KMS-11 (cell line): ENCODE measurements at regions not wholly inside any gene's neighbourhood (a gene's known extent, or its start where the extent isn't known, plus 50 kb on each side); places are given as distances from the start of the nearest gene placed in this dataset.
"Not testable (repeated sequence)": the region's sequence is repeated elsewhere in the genome, so short reads cannot be mapped to it uniquely, and the experiment has no call there.

ENCODE experiments used
- H2AFZ ChIP-seq: fragments of 200-600 bp; sonication (generic); 2 replicates; pipeline ENCODE4 v1.6.1; 2016; ENCODE audit warnings: antibody characterized with exemption, mixed run types, low read depth
- H3K27ac ChIP-seq: fragments of 200-600 bp; sonication (generic); 2 replicates; pipeline ENCODE4 v1.6.1; 2016; ENCODE audit warnings: mild to moderate bottlenecking, mixed run types
- H3K27me3 ChIP-seq: fragments of 200-600 bp; sonication (generic); 2 replicates; pipeline ENCODE4 v1.6.1; 2017; ENCODE audit warnings: mild to moderate bottlenecking, low read depth, mixed run types, moderate library complexity; ENCODE audit not compliant: insufficient read depth
- H3K36me3 ChIP-seq: fragments of 200-600 bp; sonication (generic); 2 replicates; pipeline ENCODE4 v1.6.1; 2017; ENCODE audit warnings: mild to moderate bottlenecking, mixed run types; ENCODE audit not compliant: insufficient read depth
- H3K4me1 ChIP-seq: fragments of 200-600 bp; sonication (generic); 2 replicates; pipeline ENCODE4 v1.6.1; 2016; ENCODE audit warnings: mild to moderate bottlenecking, low read depth, mixed run types; ENCODE audit not compliant: poor library complexity, severe bottlenecking
- H3K4me2 ChIP-seq: fragments of 200-600 bp; sonication (generic); 2 replicates; pipeline ENCODE4 v1.7.0; 2016; ENCODE audit warnings: mild to moderate bottlenecking, mixed run types
- H3K4me3 ChIP-seq: fragments of 200-600 bp; sonication (generic); IDR thresholded peaks from 2 replicates; pipeline ENCODE4 v1.6.1; 2017; ENCODE audit warnings: low read depth, low read length, mixed read lengths; ENCODE audit not compliant: insufficient read depth
- H3K79me2 ChIP-seq: fragments of 200-600 bp; sonication (generic); 2 replicates; pipeline ENCODE4 v1.6.1; 2016; ENCODE audit warnings: low read depth, mixed run types; ENCODE audit not compliant: insufficient read depth
- H3K9ac ChIP-seq: fragments of 200-600 bp; sonication (generic); 2 replicates; pipeline ENCODE4 v1.6.1; 2016; ENCODE audit warnings: mild to moderate bottlenecking, mixed run types
- H4K20me1 ChIP-seq: fragments of 200-600 bp; sonication (generic); 2 replicates; pipeline ENCODE4 v1.6.1; 2016; ENCODE audit warnings: mild to moderate bottlenecking, mixed run types; ENCODE audit not compliant: insufficient read depth
- CTCF ChIP-seq: fragments of 200-600 bp; sonication (generic); conservative IDR thresholded peaks from 2 replicates; pipeline ENCODE4 v1.6.1; 2017; ENCODE audit warnings: low read depth, mild to moderate bottlenecking, antibody characterized with exemption, low read length, moderate library complexity, mixed read lengths

DNA sequence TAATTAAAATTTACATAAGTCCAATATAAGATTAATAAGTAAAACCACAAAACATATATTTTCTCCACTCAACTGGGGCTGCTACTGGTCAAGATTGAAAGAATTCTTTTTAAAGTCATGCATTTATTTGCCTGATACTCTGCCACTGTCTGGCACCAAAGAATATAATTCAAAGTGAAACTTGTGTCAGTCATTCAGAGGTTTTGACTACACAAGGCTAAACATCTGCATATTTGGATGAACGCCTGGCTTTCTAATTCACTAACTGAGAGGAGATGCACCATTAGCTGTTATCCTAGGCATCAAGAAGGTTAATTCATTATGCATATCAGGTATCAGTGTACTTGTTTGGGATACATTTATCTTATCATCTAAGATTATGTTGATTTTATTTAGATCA, 598.5 kb downstream of the CENPC start:
- TF ChIP-seq CTCF = no peak

DNA sequence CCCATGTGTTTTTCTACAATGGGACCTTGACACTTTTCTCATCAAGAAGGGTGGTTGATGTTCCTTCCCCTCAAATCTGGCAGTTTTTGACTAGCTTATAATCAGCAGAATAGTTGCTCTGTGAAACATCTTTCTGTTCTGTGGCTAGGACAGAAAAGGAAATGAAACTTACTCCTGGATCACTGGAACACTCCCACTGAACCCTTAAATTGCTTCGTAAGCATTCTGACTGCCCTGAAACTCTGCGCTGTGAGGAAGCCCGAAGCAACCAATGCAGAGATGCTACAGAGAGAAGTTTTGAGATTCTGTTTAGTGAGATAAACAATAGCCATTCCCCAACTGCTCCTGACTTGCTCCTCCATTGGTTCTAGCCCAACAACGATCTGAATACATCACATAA, 602.2 kb downstream of the CENPC start:
- Histone ChIP-seq H3K36me3 (no peaks in the 10 kb centered on the region), H3K4me2 (peak overlapping the region; percentile 79), H3K4me1 (peaks cover 32% of the 10 kb centered on the region), H4K20me1 (no peaks in the 10 kb centered on the region), H3K27ac (peak overlapping the region; percentile 36; the same call in 1 of the 2 replicates), H3K27me3 (no peaks in the 10 kb centered on the region), H3K79me2 (no peaks in the 10 kb centered on the region), H3K4me3 (no peak overlapping the region), H3K9ac (no peak overlapping the region), H2AFZ (peak overlapping the region; percentile 46; the same call in 1 of the 2 replicates)
- no peak for TF ChIP-seq CTCF

More for the DNA sequence above, 598.5 kb downstream of the CENPC start:
- Histone ChIP-seq H3K27me3 (no peaks in the 10 kb centered on the region), H3K4me2 (no peak overlapping the region), H3K4me1 (peaks cover 26% of the 10 kb centered on the region), H3K4me3 (no peak overlapping the region), H2AFZ (no peak overlapping the region), H3K36me3 (no peaks in the 10 kb centered on the region), H3K9ac (no peak overlapping the region), H3K27ac (no peak overlapping the region), H4K20me1 (no peaks in the 10 kb centered on the region), H3K79me2 (no peaks in the 10 kb centered on the region)

DNA sequence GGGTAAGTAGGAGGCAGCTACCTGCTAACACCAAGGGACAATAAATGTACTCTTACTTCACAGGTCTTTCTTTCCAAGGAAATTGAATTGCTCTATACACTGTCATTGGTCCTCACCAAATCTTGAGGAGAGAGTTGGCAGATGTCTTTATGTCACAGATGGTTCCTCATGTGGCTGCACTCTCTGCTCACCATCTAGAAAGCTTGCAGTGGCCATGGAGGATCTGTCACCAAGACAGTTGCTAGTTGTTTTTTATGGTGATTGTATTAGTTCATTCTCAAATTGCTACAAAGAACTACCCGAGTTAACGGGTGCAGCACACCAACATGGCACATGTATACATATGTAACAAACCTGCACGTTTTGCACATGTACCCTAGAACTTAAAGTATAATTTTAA, 613.3 kb downstream of the CENPC start:
- H3K4me1 ChIP-seq, H3K79me2 ChIP-seq, H3K4me2 ChIP-seq, H3K27me3 ChIP-seq, H3K36me3 ChIP-seq, H4K20me1 ChIP-seq, H3K27ac ChIP-seq, H3K4me3 ChIP-seq, H2AFZ ChIP-seq, H3K9ac ChIP-seq: not testable (repeated sequence)

DNA sequence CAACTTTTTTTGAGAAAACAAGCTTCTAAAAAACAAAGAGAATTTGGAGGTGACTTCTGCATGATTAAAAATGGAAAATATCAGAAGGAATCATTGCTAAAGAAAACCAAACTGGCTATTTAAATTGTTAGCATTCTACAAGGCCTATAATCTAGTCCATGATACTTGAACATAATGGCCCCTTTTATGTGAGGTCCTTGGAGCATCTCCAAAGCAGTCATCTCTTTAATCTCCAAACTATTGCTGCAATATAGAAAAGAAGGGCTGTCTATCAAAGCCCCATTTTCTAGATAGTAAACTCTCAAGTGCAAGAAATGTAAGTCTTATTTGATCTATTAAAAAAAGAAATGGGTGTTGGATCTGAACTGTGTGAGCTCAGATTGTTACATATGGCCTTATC, 615.1 kb downstream of the CENPC start:
- Histone ChIP-seq H4K20me1 (no peaks in the 10 kb centered on the region), H3K36me3 (no peaks in the 10 kb centered on the region), H3K27ac (no peak overlapping the region), H3K27me3 (no peaks in the 10 kb centered on the region), H2AFZ (no peak overlapping the region), H3K9ac (no peak overlapping the region), H3K79me2 (no peaks in the 10 kb centered on the region), H3K4me1 (no peaks in the 10 kb centered on the region), H3K4me2 (no peak overlapping the region), H3K4me3 (no peak overlapping the region)
- no peak for TF ChIP-seq CTCF

DNA sequence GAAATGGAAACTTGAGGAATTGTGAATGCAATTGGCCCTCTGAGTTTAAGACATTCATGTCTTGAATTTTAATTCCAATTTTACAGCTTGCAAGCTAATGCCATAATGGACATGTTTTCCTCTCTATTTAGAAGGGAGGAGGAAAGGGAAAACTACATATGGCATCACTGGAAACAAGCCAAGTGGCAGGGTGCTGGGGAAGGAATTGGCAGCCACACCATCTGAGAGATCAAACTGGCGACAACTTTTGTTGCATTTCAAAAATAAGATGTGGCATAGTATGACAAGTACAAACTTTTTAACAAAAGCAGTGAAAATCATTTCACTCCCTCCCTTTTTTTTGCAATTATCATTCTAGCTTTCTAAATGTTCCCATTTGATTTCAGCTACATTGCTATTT, 615.6 kb downstream of the CENPC start:
- H3K4me1 ChIP-seq = no peaks in the 10 kb centered on the region
- H4K20me1 ChIP-seq = no peaks in the 10 kb centered on the region
- H3K36me3 ChIP-seq = no peaks in the 10 kb centered on the region
- H3K79me2 ChIP-seq = no peaks in the 10 kb centered on the region
- TF ChIP-seq CTCF = no peak
- H3K4me3 ChIP-seq = no peak overlapping the region
- no peak overlapping the region for H3K4me2 ChIP-seq
- no peak overlapping the region for H2AFZ ChIP-seq
- no peaks in the 10 kb centered on the region for H3K27me3 ChIP-seq
- no peak overlapping the region for H3K9ac ChIP-seq
- H3K27ac ChIP-seq = no peak overlapping the region

DNA sequence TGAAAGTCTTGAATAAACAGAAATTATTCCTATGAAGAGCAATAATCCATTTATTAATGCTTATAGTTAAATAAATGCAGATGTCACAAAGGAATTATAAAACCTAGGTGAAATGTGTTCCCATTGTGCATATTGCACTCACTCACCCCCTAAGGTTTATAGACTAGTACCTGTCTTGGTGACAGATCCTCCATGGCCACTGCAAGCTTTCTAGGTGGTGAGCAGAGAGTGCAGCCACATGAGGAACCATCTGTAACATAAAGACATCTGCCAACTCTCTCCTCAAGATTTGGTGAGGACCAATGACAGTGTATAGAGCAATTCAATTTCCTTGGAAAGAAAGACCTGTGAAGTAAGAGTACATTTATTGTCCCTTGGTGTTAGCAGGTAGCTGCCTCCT, 616.4 kb downstream of the CENPC start:
- not testable (repeated sequence) for H4K20me1 ChIP-seq, H3K27me3 ChIP-seq, H2AFZ ChIP-seq, H3K79me2 ChIP-seq, H3K9ac ChIP-seq, H3K4me1 ChIP-seq, H3K4me3 ChIP-seq, H3K36me3 ChIP-seq, H3K27ac ChIP-seq, H3K4me2 ChIP-seq
